Activated naive CD8-positive, alpha-beta T cell treated with anti-CD3 and anti-CD28 coated beads, Interleukin-2, amount 10 ng/mL, durations not matched to agents 7 days and 5 days (primary cell): ENCODE measurements at regions not wholly inside any gene's neighbourhood (a gene's known extent, or its start where the extent isn't known, plus 50 kb on each side); places are given as distances from the start of the nearest gene placed in this dataset.
"Not testable (repeated sequence)": the region's sequence is repeated elsewhere in the genome, so short reads cannot be mapped to it uniquely, and the experiment has no call there.

Experiments used
- ATAC-seq: fragments of 150-1000 bp; cut with Tn5 transposase; one replicate; pipeline ENCODE4 v1.10.0; 2021; ENCODE audit warnings: low read depth, moderate library complexity
- POLR2A ChIA-PET: fragments of 350-600 bp; sonication (Branson Sonifier 250); formaldehyde crosslinking; loops from one replicate; lab custom pipeline; 2021; ENCODE audit warnings: antibody characterized with exemption; lab: Charles Lee
- DNase-seq: peaks from one replicate; pipeline ENCODE4 v3.0.0; 2021
- H3K27ac Mint-ChIP-seq: one replicate; pipeline ENCODE4 v1.8.0; 2022; ENCODE audit warnings: mild to moderate bottlenecking, mixed read lengths
- H3K27me3 Mint-ChIP-seq: one replicate; pipeline ENCODE4 v1.8.0; 2022; ENCODE audit warnings: mild to moderate bottlenecking, moderate library complexity, mixed read lengths
- H3K36me3 Mint-ChIP-seq: one replicate; pipeline ENCODE4 v1.8.0; 2021; ENCODE audit warnings: mild to moderate bottlenecking, mixed read lengths
- H3K4me1 Mint-ChIP-seq: one replicate; pipeline ENCODE4 v1.8.0; 2021; ENCODE audit warnings: mixed read lengths
- H3K4me3 Mint-ChIP-seq: one replicate; pipeline ENCODE4 v1.8.0; 2022; ENCODE audit warnings: mild to moderate bottlenecking, moderate library complexity, mixed read lengths
- H3K9me3 Mint-ChIP-seq: one replicate; pipeline ENCODE4 v1.8.0; 2021; ENCODE audit warnings: mixed read lengths

DNA sequence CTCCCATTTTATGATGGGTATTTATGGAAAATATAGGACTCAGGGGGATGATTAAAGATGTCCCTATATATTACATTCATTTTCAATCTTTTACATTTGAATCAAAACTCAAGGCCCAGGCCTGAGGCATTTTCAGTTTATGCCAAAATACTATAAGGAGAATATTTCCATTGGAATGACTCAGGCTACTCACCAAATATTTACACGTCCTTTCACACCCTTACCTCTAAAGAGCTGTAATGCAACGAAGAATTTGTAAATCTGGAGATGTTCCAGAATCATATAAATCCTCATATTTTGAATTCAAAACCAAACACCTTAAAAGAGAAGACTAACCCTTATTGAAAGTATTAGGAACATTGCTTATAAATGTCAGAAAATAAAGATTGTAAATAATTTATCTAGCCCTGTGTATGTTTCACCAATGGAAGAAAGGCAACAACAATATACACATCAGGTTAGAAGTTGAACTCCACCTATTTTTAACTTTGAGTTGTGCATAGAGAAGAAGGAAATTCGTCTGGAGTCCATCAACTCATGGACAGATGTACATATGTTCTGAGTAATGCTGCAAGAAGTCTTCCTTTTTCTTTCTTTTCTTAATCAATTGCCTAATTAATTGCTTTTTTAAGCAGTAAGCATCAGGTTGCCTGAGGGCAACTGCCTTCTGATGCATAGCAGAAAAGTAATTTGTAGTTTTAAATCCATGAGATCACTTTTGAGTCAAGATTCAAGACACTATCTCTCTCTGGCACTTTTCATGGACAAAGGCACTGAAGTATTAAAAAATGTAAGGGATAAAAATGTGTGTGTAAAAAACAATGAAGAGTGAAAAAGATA is 579.3 kb upstream of the RGMB start:
- no peak for DNase-seq

DNA sequence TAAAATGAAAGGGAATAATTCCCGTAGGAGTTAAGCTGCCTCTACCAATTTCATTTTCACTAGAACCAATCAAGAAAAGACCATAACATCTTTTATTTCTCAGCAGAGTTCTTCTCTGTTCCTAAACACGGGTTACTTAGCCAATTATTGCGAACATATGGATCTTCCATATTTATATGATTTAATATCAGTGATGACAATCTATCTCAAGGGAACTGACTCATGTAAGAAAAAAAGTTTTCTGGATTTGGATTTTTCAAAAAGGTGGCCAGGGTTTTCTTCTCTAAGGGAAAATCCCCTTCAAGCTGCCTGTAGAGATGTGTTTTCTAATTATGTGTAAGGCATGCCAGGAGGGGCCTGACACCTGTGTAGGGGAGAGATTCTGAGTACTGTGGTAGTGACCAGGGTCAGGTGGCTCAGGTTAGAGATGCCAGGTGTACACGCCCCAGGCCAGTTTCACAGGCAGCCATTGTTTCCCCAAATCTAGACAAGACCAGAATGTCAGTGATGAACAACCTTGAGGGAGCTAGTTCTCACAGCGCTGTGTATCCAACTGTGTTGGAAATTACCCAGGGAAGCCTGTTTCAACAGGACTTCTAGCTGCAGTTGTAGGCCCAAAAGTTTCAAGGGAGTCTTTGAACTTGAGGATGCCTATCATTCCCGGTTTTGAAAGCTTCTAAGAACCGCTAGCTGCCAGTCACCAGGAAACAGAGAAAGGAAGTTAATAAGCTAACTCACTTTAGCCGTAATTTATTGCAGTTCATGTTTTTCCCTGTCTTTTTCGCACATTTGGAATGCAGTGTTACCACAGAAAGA is 572.5 kb upstream of the RGMB start:
- H3K27ac Mint-ChIP-seq = no peak overlapping the region

More for the DNA sequence above, 579.3 kb upstream of the RGMB start:
- POLR2A ChIA-PET = no interaction called here
- Mint-ChIP-seq H3K36me3 (no peaks in the 10 kb centered on the region), H3K4me3 (no peak overlapping the region), H3K27me3 (no peaks in the 10 kb centered on the region), H3K9me3 (no peaks in the 10 kb centered on the region), H3K4me1 (no peaks in the 10 kb centered on the region), H3K27ac (no peak overlapping the region)
- no peak for ATAC-seq

DNA sequence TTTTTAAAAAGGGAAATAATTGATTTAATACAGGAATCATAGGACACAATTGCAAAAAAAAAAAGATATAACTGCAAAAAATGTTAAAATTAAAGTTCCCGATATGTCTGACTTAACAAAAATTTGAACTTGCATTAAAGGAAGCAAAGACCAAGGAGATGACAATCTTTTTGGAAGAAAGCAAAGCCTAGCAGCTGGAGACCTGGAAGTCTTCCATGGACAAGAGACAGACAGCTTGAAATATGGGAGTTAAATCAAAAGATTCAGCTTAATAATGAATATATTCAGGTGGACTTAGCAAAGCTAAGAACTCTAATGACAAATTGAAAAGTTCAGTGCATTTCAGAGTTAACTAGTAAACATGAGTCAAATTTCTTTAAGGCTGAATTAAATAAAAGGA is 568.7 kb upstream of the RGMB start:
- Mint-ChIP-seq H3K4me1 (no peaks in the 10 kb centered on the region), H3K36me3 (no peaks in the 10 kb centered on the region), H3K9me3 (no peaks in the 10 kb centered on the region), H3K4me3 (no peak overlapping the region), H3K27ac (no peak overlapping the region), H3K27me3 (no peaks in the 10 kb centered on the region)
- no peak for DNase-seq
- POLR2A ChIA-PET = no interaction called here
- ATAC-seq = no peak

More for the DNA sequence above, 572.5 kb upstream of the RGMB start:
- Mint-ChIP-seq H3K36me3 (no peaks in the 10 kb centered on the region), H3K9me3 (no peaks in the 10 kb centered on the region), H3K4me3 (no peak overlapping the region), H3K27me3 (no peaks in the 10 kb centered on the region), H3K4me1 (no peaks in the 10 kb centered on the region)
- ATAC-seq (no peak), DNase-seq (no peak)
- POLR2A ChIA-PET = no interaction called here

DNA sequence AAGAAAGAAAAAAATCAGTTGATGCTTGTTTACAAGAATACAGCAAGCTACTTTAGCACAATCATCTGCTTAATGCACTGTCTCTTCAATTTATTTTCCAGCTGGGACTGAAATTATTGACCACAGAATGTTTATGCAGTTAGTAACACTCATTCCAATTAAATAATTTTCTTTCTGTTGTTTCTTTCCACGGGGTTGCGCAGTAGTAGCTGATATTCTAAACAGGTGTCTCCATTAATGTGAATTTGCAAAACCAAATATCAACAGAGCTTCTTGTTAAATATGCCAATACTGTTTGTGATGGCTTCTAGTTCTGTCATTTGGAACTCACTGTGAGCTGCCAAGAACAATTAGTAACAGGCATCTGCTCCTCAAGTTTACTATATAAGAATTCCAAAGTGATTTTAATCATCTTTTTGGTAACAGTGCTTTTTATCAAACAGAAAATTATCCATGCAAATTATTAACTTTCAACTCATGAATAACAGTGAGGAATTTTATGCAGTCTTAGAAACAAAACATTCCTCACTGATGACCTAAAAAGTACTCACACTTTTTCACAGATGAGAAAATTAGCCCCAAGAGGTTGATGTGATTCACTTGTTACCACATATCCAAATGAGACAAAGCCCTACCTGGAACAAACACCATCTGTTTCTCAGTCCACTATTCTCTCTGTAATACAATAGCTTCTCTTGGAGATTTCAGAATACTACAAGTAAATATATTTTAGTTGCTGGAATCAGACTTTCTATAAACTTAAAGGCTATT is 567.6 kb upstream of the RGMB start:
- H3K27me3 Mint-ChIP-seq = no peaks in the 10 kb centered on the region
- POLR2A ChIA-PET = no interaction called here
- no peaks in the 10 kb centered on the region for H3K36me3 Mint-ChIP-seq
- DNase-seq (no peak), ATAC-seq (no peak)
- H3K4me1 Mint-ChIP-seq = no peaks in the 10 kb centered on the region
- H3K27ac Mint-ChIP-seq = no peak overlapping the region
- no peak overlapping the region for H3K4me3 Mint-ChIP-seq
- no peaks in the 10 kb centered on the region for H3K9me3 Mint-ChIP-seq

DNA sequence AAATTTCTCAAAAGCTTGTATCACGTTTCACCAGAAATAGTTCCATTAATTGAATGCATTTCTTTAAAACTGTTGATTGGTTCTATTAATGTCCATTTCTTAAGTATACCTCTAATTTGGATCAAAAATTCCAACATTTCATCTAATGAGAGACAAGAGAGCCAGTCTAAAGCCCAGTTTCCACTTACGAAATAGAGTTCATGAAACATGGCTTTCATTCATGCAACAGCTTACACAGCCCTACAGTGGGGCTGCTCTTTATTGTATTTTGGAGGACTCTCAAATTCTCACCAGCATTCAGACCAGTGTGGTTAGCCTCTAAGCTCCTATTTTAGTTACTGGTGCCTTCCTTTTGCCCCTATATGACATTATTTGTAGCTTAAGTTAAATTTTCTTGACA is 566.9 kb upstream of the RGMB start:
- no peaks in the 10 kb centered on the region for H3K27me3 Mint-ChIP-seq
- no peak for DNase-seq
- no peak overlapping the region for H3K27ac Mint-ChIP-seq
- H3K9me3 Mint-ChIP-seq = no peaks in the 10 kb centered on the region
- no peak for ATAC-seq
- H3K36me3 Mint-ChIP-seq = no peaks in the 10 kb centered on the region
- no peak overlapping the region for H3K4me3 Mint-ChIP-seq
- no peaks in the 10 kb centered on the region for H3K4me1 Mint-ChIP-seq
- POLR2A ChIA-PET = no interaction called here

DNA sequence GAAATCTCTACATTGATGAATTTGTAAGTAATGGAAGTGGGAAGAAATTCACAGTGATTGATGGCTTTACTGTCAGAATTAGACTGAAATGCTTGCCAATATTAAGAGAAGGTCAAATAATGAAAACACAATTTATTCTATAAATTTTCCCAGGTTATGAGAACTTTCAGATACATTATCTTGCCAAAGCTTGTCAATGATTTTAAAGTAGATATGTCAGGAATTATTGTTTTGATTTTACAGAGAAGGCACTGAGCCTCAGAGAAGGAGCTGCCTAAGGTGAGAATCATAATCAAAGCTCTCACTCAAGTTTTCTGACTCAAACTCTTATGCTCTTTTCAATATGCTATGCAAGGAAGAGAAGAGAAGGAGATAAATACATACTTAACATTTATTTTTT is 564.0 kb upstream of the RGMB start:
- DNase-seq (no peak), ATAC-seq (no peak)
- no peaks in the 10 kb centered on the region for H3K9me3 Mint-ChIP-seq
- no peaks in the 10 kb centered on the region for H3K4me1 Mint-ChIP-seq
- H3K27ac Mint-ChIP-seq = no peak overlapping the region
- no peaks in the 10 kb centered on the region for H3K27me3 Mint-ChIP-seq
- H3K4me3 Mint-ChIP-seq = no peak overlapping the region
- H3K36me3 Mint-ChIP-seq = no peaks in the 10 kb centered on the region
- POLR2A ChIA-PET = no interaction called here

DNA sequence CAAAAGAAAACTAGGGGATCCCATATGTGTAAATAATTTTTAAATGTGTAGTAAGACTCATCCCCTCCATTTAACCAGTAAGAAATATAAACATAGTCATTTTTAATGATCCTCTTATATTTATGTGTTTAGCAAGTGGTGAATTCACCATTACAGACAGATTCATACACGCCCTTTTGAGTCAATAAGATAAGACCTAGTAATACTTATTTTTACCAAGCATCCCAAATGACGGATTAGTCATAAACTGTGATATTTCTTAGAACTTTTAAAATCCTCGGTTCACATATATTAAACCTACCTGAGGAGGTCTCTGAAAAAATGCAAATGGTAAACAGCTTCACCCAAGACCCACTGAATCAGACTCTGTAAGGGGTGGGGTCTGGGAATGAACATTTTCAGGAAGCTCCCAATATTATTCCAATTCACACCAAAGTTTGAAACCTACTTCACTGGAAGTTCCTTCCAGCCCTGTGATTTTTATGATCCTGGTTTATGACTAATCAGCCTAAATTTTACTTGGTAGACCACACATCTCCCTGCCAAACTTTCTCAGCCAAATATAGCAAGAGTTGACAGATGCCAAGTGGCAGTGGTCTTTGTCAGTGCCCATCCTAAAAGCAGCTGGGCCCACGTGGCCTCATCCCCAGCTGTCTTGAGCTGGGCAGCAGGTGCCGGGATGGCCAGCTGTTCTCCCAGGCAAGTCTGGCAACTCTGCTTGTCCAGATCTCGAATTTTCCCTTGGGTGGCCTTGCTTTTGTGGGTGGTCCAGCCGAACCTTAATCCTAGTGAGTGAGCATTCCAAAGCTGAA is 559.0 kb upstream of the RGMB start:
- Mint-ChIP-seq H3K4me3 (no peak overlapping the region), H3K27me3 (peaks cover 3% of the 10 kb centered on the region), H3K27ac (no peak overlapping the region), H3K36me3 (no peaks in the 10 kb centered on the region), H3K9me3 (no peaks in the 10 kb centered on the region), H3K4me1 (peaks cover 4% of the 10 kb centered on the region)
- DNase-seq = no peak
- ATAC-seq = no peak
- POLR2A ChIA-PET = no interaction called here

DNA sequence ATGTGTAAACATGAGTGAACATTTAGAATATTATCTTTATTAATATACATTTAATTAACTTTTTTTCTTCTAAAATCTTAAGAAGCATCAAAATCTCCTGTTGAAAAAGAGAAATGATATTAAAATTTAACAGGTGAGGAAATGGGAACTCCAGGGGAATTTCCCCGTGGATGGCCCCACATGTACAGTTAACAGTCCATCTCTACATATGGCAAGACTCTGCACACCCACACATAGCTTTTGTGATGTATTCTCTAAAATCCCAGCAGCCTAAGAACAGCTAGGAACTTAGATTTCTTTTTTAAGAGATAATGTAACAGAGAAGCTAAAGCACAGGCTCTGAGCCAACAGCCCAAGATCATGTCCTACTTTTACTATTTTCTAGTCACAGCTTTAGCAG is 556.3 kb upstream of the RGMB start:
- H3K27me3 Mint-ChIP-seq = peaks cover 3% of the 10 kb centered on the region
- DNase-seq = no peak
- no peaks in the 10 kb centered on the region for H3K36me3 Mint-ChIP-seq
- no peak overlapping the region for H3K27ac Mint-ChIP-seq
- no peak for ATAC-seq
- peaks cover 4% of the 10 kb centered on the region for H3K4me1 Mint-ChIP-seq
- POLR2A ChIA-PET = no interaction called here
- no peaks in the 10 kb centered on the region for H3K9me3 Mint-ChIP-seq
- no peak overlapping the region for H3K4me3 Mint-ChIP-seq

DNA sequence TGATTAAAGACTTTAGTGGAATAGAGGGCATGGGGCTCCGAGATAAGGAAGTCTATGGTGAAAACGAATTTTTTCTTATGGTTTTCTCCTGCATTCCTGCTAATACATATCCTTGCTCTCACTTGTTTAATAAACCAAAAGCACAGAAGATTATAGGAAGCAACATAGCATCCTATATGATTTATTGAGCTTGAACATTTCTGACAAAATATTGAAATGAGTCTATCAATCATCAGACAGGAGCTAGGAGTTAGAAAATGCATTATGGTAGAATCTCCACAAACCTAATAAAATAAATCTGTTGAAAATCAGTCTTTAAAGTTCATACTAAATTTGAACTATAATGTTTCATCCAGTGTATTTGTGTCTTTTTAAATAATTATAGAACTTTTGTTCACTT is 554.6 kb upstream of the RGMB start:
- DNase-seq = no peak
- POLR2A ChIA-PET = no interaction called here
- no peak overlapping the region for H3K27ac Mint-ChIP-seq
- H3K4me1 Mint-ChIP-seq = peaks cover 4% of the 10 kb centered on the region
- no peak overlapping the region for H3K4me3 Mint-ChIP-seq
- H3K36me3 Mint-ChIP-seq = no peaks in the 10 kb centered on the region
- ATAC-seq = no peak
- peaks cover 3% of the 10 kb centered on the region for H3K27me3 Mint-ChIP-seq
- no peaks in the 10 kb centered on the region for H3K9me3 Mint-ChIP-seq

DNA sequence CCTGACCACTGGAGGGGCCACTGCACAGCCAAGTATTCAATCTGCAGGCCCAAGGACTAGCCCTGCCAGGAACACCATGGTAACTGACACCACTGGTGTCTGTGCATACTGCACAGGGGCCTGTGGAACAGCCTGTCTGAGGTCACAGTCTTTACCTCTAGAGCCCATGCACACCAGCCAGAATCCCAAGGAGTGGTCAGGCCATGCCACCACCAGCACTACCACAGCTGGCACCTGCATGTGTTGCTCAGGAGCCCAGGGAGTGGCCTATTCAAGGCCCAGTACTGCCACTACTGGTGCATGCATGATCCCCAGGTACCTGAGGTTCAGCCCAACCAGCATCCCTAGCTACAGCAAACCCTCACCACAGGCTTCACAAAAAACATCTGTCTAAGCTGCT is 546.0 kb upstream of the RGMB start:
- no peak for ATAC-seq
- no peak overlapping the region for H3K4me3 Mint-ChIP-seq
- POLR2A ChIA-PET = no interaction called here

DNA sequence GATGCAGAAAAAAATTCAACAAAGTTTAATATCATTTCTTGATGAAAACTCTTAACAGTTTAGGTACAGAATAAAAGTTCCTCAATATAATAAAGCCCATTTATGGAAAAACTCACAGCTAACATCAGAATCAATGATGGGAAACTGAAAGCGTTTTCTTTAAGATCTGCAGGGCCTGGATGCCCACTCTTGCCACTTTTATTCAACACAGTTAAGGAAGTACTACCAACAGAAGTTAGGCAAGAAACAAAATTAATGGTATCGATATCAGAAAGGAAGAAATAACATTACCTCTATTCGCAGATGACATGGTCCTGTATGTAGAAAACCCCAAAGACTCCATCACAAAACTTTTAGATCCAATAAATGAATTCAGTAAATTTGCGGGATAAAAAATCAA is 542.4 kb upstream of the RGMB start:
- peak; percentile 45 for ATAC-seq
- Mint-ChIP-seq H3K4me3 (no peak overlapping the region), H3K27ac (no peak overlapping the region), H3K27me3 (no peaks in the 10 kb centered on the region), H3K4me1 (no peaks in the 10 kb centered on the region), H3K9me3 (peaks cover 11% of the 10 kb centered on the region), H3K36me3 (no peaks in the 10 kb centered on the region)
- POLR2A ChIA-PET = no interaction called here
- no peak for DNase-seq

More for the DNA sequence above, 546.0 kb upstream of the RGMB start:
- Mint-ChIP-seq H3K27me3 (no peaks in the 10 kb centered on the region), H3K9me3 (peaks cover 7% of the 10 kb centered on the region), H3K27ac (no peak overlapping the region), H3K4me1 (no peaks in the 10 kb centered on the region), H3K36me3 (no peaks in the 10 kb centered on the region)
- DNase-seq = no peak

DNA sequence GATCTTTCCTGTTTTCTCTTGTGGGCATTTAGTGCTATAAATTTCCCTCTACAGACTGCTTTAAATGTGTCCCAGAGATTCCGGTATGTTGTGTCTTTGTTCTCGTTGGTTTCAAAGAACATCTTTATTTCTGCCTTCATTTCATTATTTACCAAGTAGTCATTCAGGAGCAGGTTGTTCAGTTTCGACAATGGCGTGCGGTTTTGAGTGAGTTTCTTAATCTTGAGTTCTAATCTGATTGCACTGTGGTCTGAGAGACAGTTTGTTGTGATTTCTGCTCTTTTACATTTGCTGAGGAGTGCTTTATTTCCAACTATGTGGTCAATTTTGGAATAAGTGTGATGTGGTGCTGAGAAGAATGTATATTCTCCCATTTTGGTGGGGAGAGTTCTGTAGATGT is 535.7 kb upstream of the RGMB start:
- ATAC-seq, DNase-seq, H3K27me3 Mint-ChIP-seq, POLR2A ChIA-PET, H3K9me3 Mint-ChIP-seq, H3K4me3 Mint-ChIP-seq, H3K4me1 Mint-ChIP-seq, H3K27ac Mint-ChIP-seq, H3K36me3 Mint-ChIP-seq: not testable (repeated sequence)

DNA sequence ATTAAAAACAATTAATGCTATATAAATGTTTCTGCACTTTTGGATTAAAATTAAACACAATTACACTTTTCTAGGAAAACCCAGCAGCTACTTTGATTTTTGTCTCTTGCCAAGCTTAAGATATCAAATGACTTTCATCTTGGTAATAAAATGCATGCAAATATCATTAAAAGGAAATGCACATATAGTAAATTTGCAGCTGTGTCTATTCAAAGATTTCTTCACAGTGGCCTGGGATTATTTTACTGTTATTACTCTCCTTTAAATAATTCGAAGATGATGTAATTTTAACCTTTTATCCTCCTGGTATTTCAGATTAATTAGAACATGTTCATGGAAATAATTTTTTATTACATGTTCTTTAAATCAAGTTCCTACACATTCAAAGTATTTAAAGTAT is 529.5 kb upstream of the RGMB start:
- Mint-ChIP-seq H3K9me3 (no peaks in the 10 kb centered on the region), H3K27me3 (no peaks in the 10 kb centered on the region), H3K4me1 (no peaks in the 10 kb centered on the region), H3K36me3 (no peaks in the 10 kb centered on the region), H3K27ac (no peak overlapping the region), H3K4me3 (no peak overlapping the region)
- POLR2A ChIA-PET = no interaction called here
- DNase-seq = no peak
- no peak for ATAC-seq
